Stomach smooth muscle (tissue), 2 donors: ENCODE measurements at regions not wholly inside any gene's neighbourhood (a gene's known extent, or its start where the extent isn't known, plus 50 kb on each side); places are given as distances from the start of the nearest gene placed in this dataset.

ENCODE experiments used
- H3K27ac ChIP-seq: one replicate; pipeline ENCODE4 v1.7.0; 2013; ENCODE audit warnings: mild to moderate bottlenecking, low read length, inconsistent platforms
- H3K27me3 ChIP-seq, 2 donors: one replicate each; pipeline ENCODE4 v1.7.0; 2013; ENCODE audit warnings: low read length in 2 of 2; ENCODE audit not compliant: insufficient read depth in 2 of 2, control insufficient read depth in 1 of 2
- H3K36me3 ChIP-seq, 2 donors: one replicate each; pipeline ENCODE4 v1.7.0; 2013; ENCODE audit warnings: low read length in 2 of 2; ENCODE audit not compliant: control insufficient read depth in 2 of 2, insufficient read depth in 2 of 2
- H3K4me1 ChIP-seq: one replicate; pipeline ENCODE4 v1.7.0; 2013; ENCODE audit warnings: low read length; ENCODE audit not compliant: control insufficient read depth, insufficient read depth
- H3K4me3 ChIP-seq, 2 donors: one replicate each; pipeline ENCODE4 v1.7.0; 2013; ENCODE audit warnings: low read length in 2 of 2
- H3K9ac ChIP-seq, 2 donors: one replicate each; pipeline ENCODE4 v1.7.0; 2013; ENCODE audit warnings: low read length in 2 of 2, mild to moderate bottlenecking in 1 of 2
- H3K9me3 ChIP-seq, 2 donors: one replicate each; pipeline ENCODE4 v1.7.0; 2013; ENCODE audit warnings: low read length in 2 of 2; ENCODE audit not compliant: control insufficient read depth in 2 of 2
- donor health status: healthy.
- donor health status: Pancreatic carcinoma.

DNA sequence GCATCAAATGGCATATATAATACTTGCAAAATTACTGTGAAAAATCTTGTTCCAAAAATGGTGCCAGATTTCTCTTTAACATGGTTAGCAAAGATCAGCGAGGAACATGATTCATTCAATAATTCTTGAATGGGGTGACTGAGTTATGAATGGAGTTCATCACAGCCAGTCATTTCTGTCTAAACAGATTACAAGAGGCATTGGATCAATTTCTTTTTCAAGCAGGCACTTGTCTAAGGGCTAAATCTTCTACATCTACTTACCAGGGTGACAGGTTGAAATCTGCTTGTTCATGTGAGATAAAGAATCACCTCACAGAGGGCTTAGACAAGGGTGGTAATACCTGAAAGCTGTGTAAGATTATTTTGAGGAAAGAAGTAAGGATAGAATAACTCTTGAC lies 247.7 kb downstream of the ATP23 start:
- no peak overlapping the region for H3K9ac ChIP-seq

DNA sequence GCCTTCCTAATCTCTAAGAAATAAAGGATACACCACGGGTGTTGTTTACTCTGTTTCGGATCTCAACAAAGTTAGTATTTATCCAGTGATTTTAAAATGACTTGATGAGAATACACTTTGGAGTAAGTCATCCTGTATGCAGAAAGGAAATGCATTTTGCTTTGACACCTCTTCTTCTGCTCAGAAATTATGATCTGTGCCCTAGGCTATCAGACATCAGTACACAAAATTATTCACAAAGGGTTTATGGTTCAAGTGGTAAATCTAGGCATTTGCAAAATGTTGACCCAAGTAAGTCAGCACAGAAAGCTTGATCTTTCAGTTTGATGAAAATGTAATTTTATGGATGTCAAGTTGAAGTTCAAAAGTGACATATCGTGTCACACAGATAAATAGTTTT lies 248.5 kb downstream of the ATP23 start:
- H3K9me3 ChIP-seq, result peaks cover 3 to 5% of the 10 kb centered on the region in 2 donors
- H3K4me1 ChIP-seq, result no peaks in the 10 kb centered on the region
- H3K27ac ChIP-seq, result no peak overlapping the region
- no peaks in the 10 kb centered on the region for H3K27me3 ChIP-seq
- H3K36me3 ChIP-seq, result no peaks in the 10 kb centered on the region
- no peak overlapping the region for H3K4me3 ChIP-seq
- H3K9ac ChIP-seq, result no peak overlapping the region

More for the DNA sequence above, 247.7 kb downstream of the ATP23 start:
- no peaks in the 10 kb centered on the region for H3K4me1 ChIP-seq
- no peaks in the 10 kb centered on the region for H3K27me3 ChIP-seq
- H3K4me3 ChIP-seq, result no peak overlapping the region
- H3K9me3 ChIP-seq, result peaks cover 3 to 5% of the 10 kb centered on the region in 2 donors
- no peaks in the 10 kb centered on the region for H3K36me3 ChIP-seq
- no peak overlapping the region for H3K27ac ChIP-seq

DNA sequence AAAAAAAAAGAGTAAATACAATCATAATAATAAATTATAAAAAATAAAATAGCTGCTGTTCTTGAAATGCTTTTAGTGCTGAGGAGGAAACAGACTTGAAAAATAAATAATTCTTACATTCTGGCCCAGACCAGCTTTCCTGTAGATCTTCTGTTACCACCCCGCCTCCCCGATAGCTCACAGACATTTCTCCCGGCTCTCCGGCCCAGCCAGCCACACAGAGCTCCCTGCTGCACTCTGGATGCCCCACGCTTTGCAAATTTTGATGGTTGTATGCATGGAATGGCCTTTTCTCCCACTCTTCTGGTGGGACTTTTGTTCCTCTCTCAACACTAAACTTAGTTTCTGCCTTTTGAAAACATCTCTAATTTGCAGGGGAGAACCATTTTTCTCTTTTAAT lies 249.3 kb downstream of the ATP23 start:
- Histone ChIP-seq H3K36me3 (no peaks in the 10 kb centered on the region), H3K9ac (no peak overlapping the region), H3K9me3 (peaks cover 3 to 5% of the 10 kb centered on the region in 2 donors), H3K27ac (no peak overlapping the region), H3K27me3 (no peaks in the 10 kb centered on the region), H3K4me3 (no peak overlapping the region), H3K4me1 (no peaks in the 10 kb centered on the region)

DNA sequence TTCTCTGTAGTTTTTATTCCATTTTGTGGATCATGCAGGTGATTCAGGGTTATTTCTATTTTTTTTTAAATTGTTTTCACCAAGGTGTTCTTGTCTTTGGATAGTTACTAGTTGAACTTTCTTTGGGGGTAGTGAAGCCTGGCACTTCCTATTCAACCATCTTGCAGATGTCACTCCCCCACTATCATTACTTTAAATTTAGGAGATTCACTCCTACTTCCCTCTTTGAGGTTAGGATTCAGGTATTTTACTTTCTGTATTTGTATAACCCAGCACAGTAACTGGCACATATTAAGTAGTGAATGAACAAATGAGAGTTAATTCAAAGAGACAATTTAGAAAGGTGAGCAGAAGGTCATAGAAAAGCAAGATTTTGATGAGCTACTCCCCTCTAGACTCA lies 255.6 kb downstream of the ATP23 start:
- Histone ChIP-seq H3K9me3 (peaks cover 0 to 2% of the 10 kb centered on the region in 2 donors), H3K9ac (no peak overlapping the region), H3K4me1 (no peaks in the 10 kb centered on the region), H3K27ac (no peak overlapping the region), H3K4me3 (no peak overlapping the region), H3K36me3 (no peaks in the 10 kb centered on the region), H3K27me3 (no peaks in the 10 kb centered on the region)

DNA sequence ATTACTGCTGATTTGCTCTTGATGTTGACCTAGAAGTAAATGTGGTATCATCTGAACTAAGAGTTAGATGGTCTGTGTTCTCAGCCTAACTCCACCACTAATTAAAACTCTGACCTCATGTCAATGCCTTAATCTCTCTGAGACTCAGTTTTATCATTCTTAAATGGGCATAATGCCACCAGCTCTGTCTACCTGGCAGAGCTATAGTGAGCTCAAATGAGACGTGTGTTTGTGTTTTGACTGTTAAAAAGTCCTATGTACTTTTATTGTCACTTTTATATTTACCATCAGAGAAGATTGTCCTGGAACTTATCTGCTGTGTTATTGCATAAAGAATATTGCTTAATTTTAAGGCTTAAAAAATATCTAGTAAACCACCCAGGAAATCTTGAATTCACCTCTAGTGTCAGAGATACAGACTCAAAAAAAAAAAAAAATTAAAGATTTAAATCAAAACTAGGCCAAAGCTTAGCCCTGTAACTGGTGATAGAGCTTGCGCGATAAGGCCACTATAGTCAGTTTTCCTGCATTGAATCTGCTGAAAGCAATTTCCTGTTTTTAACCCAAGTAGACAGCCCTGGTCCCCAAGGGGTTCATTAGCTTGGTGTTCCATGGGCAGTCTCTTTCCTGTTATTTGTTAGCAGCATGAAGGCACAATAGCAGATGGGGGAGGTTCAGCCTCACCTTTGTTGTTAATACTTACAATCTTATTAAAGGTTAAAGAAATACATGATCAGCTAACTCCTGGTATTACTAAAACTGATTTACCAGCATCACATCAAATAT lies 261.8 kb downstream of the ATP23 start:
- Histone ChIP-seq H3K27ac (no peak overlapping the region), H3K9ac (no peak overlapping the region), H3K4me1 (no peaks in the 10 kb centered on the region), H3K9me3 (no peaks in the 10 kb centered on the region), H3K36me3 (no peaks in the 10 kb centered on the region), H3K4me3 (no peak overlapping the region), H3K27me3 (no peaks in the 10 kb centered on the region)

DNA sequence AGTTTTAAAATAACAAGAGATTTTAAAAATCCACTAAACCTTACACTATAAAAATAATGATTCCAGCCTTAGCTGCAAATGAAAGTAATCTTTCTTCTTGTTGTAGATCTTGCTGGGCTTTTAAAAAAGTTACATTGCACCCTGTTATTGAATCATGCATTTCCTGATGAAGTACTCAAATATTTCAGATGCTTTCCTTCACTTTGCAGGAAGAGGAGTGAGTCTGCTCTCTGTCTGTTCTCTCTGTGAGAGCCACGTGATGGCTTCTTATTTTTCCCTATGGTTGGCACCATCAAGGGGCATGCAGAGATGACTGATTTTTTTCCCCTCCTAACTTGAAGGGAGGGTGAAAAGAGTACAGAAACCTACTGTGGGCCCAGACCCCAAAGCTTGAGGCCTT lies 262.7 kb downstream of the ATP23 start:
- H3K27ac ChIP-seq, result no peak overlapping the region
- H3K36me3 ChIP-seq, result no peaks in the 10 kb centered on the region
- H3K9ac ChIP-seq, result no peak overlapping the region
- H3K9me3 ChIP-seq, result no peaks in the 10 kb centered on the region
- H3K4me1 ChIP-seq, result no peaks in the 10 kb centered on the region
- H3K27me3 ChIP-seq, result no peaks in the 10 kb centered on the region
- H3K4me3 ChIP-seq, result no peak overlapping the region

DNA sequence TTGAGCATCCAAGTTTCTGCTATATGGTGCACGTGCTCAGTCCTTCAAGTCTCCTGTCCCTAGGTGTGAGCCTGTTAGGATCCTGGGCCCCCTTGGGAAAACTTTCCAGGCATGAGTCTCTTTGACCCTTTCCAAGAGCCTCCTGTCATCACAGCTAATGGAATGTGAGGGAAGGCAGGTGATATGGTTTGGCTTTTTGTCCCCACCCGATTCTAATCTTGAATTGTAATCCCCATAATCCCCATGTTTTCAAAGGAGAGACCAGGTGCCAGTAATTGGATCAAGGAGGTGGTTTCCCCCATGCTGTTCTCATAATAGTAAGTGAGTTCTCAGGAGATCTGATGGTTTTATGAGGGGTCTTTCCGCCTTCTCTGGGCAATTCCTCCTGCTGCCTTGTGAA lies 265.5 kb downstream of the ATP23 start:
- H3K4me3 ChIP-seq, result no peak overlapping the region
- H3K9ac ChIP-seq, result no peak overlapping the region
- H3K27ac ChIP-seq, result no peak overlapping the region
- no peaks in the 10 kb centered on the region for H3K27me3 ChIP-seq
- H3K4me1 ChIP-seq, result no peaks in the 10 kb centered on the region
- no peaks in the 10 kb centered on the region for H3K9me3 ChIP-seq
- H3K36me3 ChIP-seq, result no peaks in the 10 kb centered on the region

DNA sequence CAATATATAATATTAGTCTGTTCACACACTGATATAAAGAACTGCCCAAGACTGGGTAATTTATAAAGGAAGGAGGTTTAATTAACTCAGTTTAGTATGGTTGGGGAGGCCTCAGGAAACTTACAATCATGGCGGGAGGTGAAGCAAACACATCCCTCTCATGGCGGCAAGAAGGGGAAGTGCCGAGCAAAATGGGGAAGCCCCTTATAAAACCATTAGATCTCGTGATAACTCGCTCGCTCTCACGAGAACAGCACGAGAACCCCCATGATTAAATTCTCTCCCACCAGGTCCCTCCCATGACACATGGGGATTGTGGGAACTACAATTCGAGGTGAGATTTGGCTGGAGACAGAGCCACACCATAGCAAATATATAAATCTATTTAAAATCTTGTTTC lies 269.8 kb downstream of the ATP23 start:
- H3K27me3 ChIP-seq, result no peaks in the 10 kb centered on the region
- H3K9me3 ChIP-seq, result no peaks in the 10 kb centered on the region
- no peaks in the 10 kb centered on the region for H3K36me3 ChIP-seq
- H3K4me3 ChIP-seq, result no peak overlapping the region
- H3K4me1 ChIP-seq, result no peaks in the 10 kb centered on the region
- H3K9ac ChIP-seq, result no peak overlapping the region
- H3K27ac ChIP-seq, result no peak overlapping the region

DNA sequence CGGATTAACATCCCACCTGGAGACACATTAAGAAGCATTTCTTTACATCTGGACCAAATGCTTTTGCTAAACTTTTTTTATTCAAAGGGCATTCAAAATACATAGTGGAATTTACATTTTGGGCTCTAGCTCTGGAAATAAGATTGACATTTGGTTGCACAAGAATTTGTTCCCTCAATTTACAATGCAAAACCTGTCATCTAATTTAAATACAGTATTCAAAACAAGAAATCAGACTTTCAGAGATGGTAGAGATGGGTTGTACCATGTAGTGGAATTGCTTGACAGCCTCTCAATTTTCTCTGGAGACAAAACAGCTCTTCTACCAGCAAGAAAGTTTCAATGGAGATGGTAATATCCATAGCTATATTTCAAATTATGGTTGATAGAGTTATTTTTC lies 275.8 kb downstream of the ATP23 start:
- Histone ChIP-seq H3K27me3 (no peaks in the 10 kb centered on the region), H3K4me1 (no peaks in the 10 kb centered on the region), H3K9ac (no peak overlapping the region), H3K27ac (no peak overlapping the region), H3K4me3 (no peak overlapping the region), H3K36me3 (no peaks in the 10 kb centered on the region), H3K9me3 (no peaks in the 10 kb centered on the region)

DNA sequence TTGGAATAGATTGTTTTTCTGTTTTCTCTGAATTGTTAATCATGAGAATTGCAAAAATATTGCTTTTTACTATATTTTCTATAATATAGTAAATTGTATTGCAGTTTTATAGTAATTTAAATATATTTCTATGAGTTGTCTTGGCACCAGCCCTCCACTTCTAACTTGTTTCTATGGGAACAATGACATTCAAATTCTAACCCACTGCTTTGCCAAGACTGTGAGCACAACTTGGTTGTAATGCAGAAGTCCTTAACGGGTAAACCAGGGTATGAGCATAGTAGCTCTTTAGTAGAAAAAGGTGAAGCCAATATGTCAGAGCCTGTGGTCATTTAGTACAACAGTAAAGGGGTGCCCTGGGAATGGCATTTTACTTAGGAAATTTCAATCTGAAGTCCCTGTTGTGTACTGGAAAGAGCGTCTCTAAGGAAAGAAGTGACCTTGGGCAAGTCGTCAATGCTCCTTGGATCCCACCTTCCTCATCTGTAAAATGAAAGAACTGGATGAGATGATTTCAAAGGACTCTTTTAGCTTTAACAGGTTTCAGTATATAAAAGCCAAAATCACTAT lies 283.3 kb downstream of the ATP23 start:
- Histone ChIP-seq H3K9ac (no peak overlapping the region), H3K27ac (no peak overlapping the region)

DNA sequence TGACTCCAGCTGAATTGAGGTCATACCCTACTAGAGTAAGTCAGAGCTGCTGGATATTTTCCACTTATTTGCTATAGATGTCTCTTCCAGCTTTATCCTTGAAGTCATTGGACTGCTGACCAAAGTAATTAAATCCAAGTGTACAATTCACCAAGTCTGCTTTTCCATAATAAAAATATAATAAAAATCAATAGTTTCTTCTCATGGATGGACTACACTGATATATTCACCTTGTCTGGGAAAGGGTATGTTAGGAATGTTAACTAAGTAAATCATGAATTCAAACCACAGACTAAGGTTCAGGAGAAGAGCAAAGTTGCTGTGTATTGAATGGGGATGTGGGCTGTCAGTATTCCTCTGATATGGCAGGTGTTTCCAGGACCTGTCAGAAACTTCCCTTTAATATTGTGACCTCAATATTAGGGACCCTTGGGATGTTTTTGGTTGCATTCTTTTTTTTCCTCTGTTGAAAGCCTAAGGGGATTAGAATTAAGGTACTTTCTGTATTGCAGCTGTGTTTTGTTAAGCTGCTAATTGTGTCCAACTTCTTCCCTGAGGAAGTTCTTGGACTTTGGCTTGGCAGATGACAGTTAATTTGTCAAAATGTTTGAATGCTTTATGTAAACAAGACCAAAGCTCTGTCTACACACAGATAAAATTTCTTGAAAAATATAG lies 284.0 kb downstream of the ATP23 start:
- Histone ChIP-seq H3K4me1 (no peaks in the 10 kb centered on the region), H3K9me3 (no peaks in the 10 kb centered on the region), H3K9ac (no peak overlapping the region), H3K27ac (no peak overlapping the region), H3K36me3 (no peaks in the 10 kb centered on the region), H3K27me3 (no peaks in the 10 kb centered on the region), H3K4me3 (no peak overlapping the region)

More for the DNA sequence above, 283.3 kb downstream of the ATP23 start:
- Histone ChIP-seq H3K4me1 (no peaks in the 10 kb centered on the region), H3K27me3 (no peaks in the 10 kb centered on the region), H3K36me3 (no peaks in the 10 kb centered on the region), H3K4me3 (no peak overlapping the region), H3K9me3 (no peaks in the 10 kb centered on the region)
